GM12878 (cell line): ENCODE measurements at regions not wholly inside any gene's neighbourhood (a gene's known extent, or its start where the extent isn't known, plus 50 kb on each side); places are given as distances from the start of the nearest gene placed in this dataset.

Source experiments
- ATAC-seq: fragments of 200-7000 bp; cut with Tn5 transposase; 3 replicates; pipeline ENCODE4 v1.9.1; 2020; ENCODE audit warnings: mild to moderate bottlenecking, moderate library complexity
- BruUV-seq: library from RNA; stranded (reverse); fragments of 400-500 nt; replicated peaks from 2 replicates; lab custom pipeline; 2021; lab: Mats Ljungman, UMichigan
- CTCF ChIA-PET: fragments of 300-600 bp; sonication (Branson Sonifier 250); formaldehyde crosslinking; extraction: SDS; loops from one replicate; lab custom pipeline; 2021; ENCODE audit warnings: inconsistent platforms; lab: Yijun Ruan, JAX
- POLR2A ChIA-PET: fragments of 350-600 bp; formaldehyde crosslinking; extraction: SDS; loops from one replicate; lab custom pipeline; 2021; ENCODE audit warnings: inconsistent platforms; lab: Charles Lee
- RAD21 ChIA-PET: fragments of 300-600 bp; sonication (Branson Sonifier 250); formaldehyde crosslinking; loops from one replicate; lab custom pipeline; 2023; ENCODE audit warnings: antibody characterized with exemption; ENCODE audit not compliant: unreplicated experiment; lab: Charles Lee
- SMC1A ChIA-PET: fragments of 300-600 bp; sonication (Branson Sonifier 250); formaldehyde crosslinking; loops from one replicate; lab custom pipeline; 2023; ENCODE audit not compliant: unreplicated experiment, uncharacterized antibody; lab: Charles Lee
- DNase-seq: peaks from one replicate; pipeline ENCODE4 v3.0.0-alpha.2; 2011; ENCODE audit warnings: low read depth, low spot score
- FAIRE-seq: peaks from 3 replicates; lab custom pipeline; 2011; peaks lifted over from hg19 to GRCh38; lab: Jason Lieb, UNC
- H2AFZ ChIP-seq: 2 replicates; pipeline ENCODE4 v1.6.0; 2011; ENCODE audit warnings: low read depth, low read length, control low read depth; ENCODE audit not compliant: control insufficient read depth
- H3K27ac ChIP-seq: 2 replicates; pipeline ENCODE4 v1.5.1; 2011; ENCODE audit warnings: control low read depth; ENCODE audit not compliant: control insufficient read depth, insufficient read depth
- H3K27me3 ChIP-seq, 2 experiments: replicated peaks in 1 of 2; 2 replicates each; pipeline versions ENCODE4 v1.6.0 to v1.6.1; 2011; ENCODE audit warnings: low read length in 1 of 2; ENCODE audit not compliant: control insufficient read depth in 2 of 2, insufficient read depth in 2 of 2
- H3K36me3 ChIP-seq, 2 experiments: 2 replicates each; pipeline ENCODE4 v1.5.1; 2011; ENCODE audit warnings: low read length in 1 of 2; ENCODE audit not compliant: control insufficient read depth in 2 of 2, insufficient read depth in 2 of 2
- H3K4me1 ChIP-seq: 2 replicates; pipeline ENCODE4 v1.6.1; 2011; ENCODE audit warnings: mild to moderate bottlenecking, low read length, moderate library complexity, mixed read lengths; ENCODE audit not compliant: control insufficient read depth, insufficient read depth
- H3K4me2 ChIP-seq: 2 replicates; pipeline ENCODE4 v1.6.0; 2011; ENCODE audit warnings: control low read depth; ENCODE audit not compliant: control insufficient read depth, insufficient read depth
- H3K4me3 ChIP-seq: fragments of 200-600 bp; sonication (generic); 2 replicates; pipeline ENCODE4 v1.5.1; 2016
- H3K79me2 ChIP-seq: 2 replicates; pipeline ENCODE4 v1.6.0; 2011; ENCODE audit warnings: low read length; ENCODE audit not compliant: control insufficient read depth, insufficient read depth
- H3K9ac ChIP-seq: 2 replicates; pipeline ENCODE4 v1.8.0; 2011; ENCODE audit warnings: low read length, control low read depth, mixed read lengths; ENCODE audit not compliant: control insufficient read depth, insufficient read depth
- H3K9me3 ChIP-seq: replicated peaks from 3 replicates; pipeline ENCODE4 v1.5.1; 2011; ENCODE audit warnings: mild to moderate bottlenecking, low read length; ENCODE audit not compliant: control insufficient read depth, insufficient read depth
- H4K20me1 ChIP-seq: 2 replicates; pipeline ENCODE4 v1.6.0; 2011; ENCODE audit not compliant: control insufficient read depth, insufficient read depth
- ATF2 ChIP-seq: IDR thresholded peaks from 2 replicates; pipeline ENCODE4 v1.6.1; 2012; ENCODE audit warnings: low read length, inconsistent platforms
- BRCA1 ChIP-seq: IDR thresholded peaks from 2 replicates; pipeline ENCODE4 v1.6.1; 2011; ENCODE audit warnings: low read depth, low read length, improper control_type of control experiment
- CEBPB ChIP-seq, 2 experiments: fragments of 150-350 bp in 1 of 2; IDR thresholded peaks; 2 replicates each; pipeline ENCODE4 v1.6.1; 2012 to 2014; ENCODE audit warnings: low read depth in 2 of 2, low read length in 2 of 2, borderline replicate concordance in 1 of 2, inconsistent platforms in 1 of 2
- IRF5 ChIP-seq: fragments of 450-650 bp; IDR thresholded peaks from 2 replicates; pipeline ENCODE4 v1.6.1; 2017; ENCODE audit warnings: borderline replicate concordance
- MAX ChIP-seq: IDR thresholded peaks from 2 replicates; pipeline ENCODE4 v1.6.1; 2012; ENCODE audit warnings: low read depth, low read length, improper control_type of control experiment
- MEF2B ChIP-seq: fragments of 450-650 bp; IDR thresholded peaks from 2 replicates; pipeline ENCODE4 v1.6.1; 2018; ENCODE audit warnings: mild to moderate bottlenecking, moderate library complexity; ENCODE audit not compliant: partially characterized antibody, poor library complexity, severe bottlenecking
- POU2F2 ChIP-seq: IDR thresholded peaks from 3 replicates; pipeline ENCODE4 v1.6.1; 2011; ENCODE audit warnings: low read depth, mild to moderate bottlenecking, low read length, borderline replicate concordance
- RUNX3 ChIP-seq: IDR thresholded peaks from 2 replicates; pipeline ENCODE4 v1.6.1; 2012; ENCODE audit warnings: low read length, inconsistent platforms
- SKIL ChIP-seq: fragments of 450-650 bp; IDR thresholded peaks from 2 replicates; pipeline ENCODE4 v1.6.1; 2017; ENCODE audit warnings: mild to moderate bottlenecking, low read depth, inconsistent platforms; ENCODE audit not compliant: poor library complexity, severe bottlenecking
- SMC3 ChIP-seq: IDR thresholded peaks from 2 replicates; pipeline ENCODE4 v1.6.1; 2011; ENCODE audit warnings: low read length, improper control_type of control experiment, borderline replicate concordance
- STAT3 ChIP-seq: IDR thresholded peaks from 2 replicates; pipeline ENCODE4 v1.6.1; 2011; ENCODE audit warnings: low read depth, low read length, improper control_type of control experiment
- TCF7 ChIP-seq: IDR thresholded peaks from 2 replicates; pipeline ENCODE4 v1.6.1; 2014; ENCODE audit warnings: antibody characterized with exemption, borderline replicate concordance
- YY1 ChIP-seq: IDR thresholded peaks from 2 replicates; pipeline ENCODE4 v1.6.1; 2011; ENCODE audit warnings: low read depth, mild to moderate bottlenecking, low read length
- ZBED1 ChIP-seq: IDR thresholded peaks from 2 replicates; pipeline ENCODE4 v1.6.1; 2016; ENCODE audit warnings: borderline replicate concordance
- WGBS: methylation state at CpG from one replicate; pipeline ENCODE4 v1.1.6; 2016; ENCODE audit warnings: low lambda C conversion rate; ENCODE audit not compliant: insufficient replicate concordance, insufficient coverage; ENCODE audit errors: missing lambda C conversion rate; 5-methylcytosine and 5-hydroxymethylcytosine counted together
- in situ Hi-C: fragments of 300-500 bp; cut with MboI; formaldehyde crosslinking; loops from 9 replicates; pipeline ENCODE4 v1.14.3; 2018; ENCODE audit warnings: mixed read lengths
- intact Hi-C: fragments of 100-400 bp; cut with micrococcal nuclease; formaldehyde crosslinking; loops from one replicate; pipeline ENCODE4 v1.14.2; 2022; ENCODE audit not compliant: unreplicated experiment

- Histone ChIP-seq H3K36me3 (no peaks in the 10 kb centered on the region), H4K20me1 (no peaks in the 10 kb centered on the region), H2AFZ (no peak overlapping the region), H3K27me3 (no peaks in the 10 kb centered on the region), H3K79me2 (no peaks in the 10 kb centered on the region), H3K27ac (no peak overlapping the region), H3K4me3 (no peak overlapping the region), H3K4me2 (no peak overlapping the region), H3K4me1 (no peaks in the 10 kb centered on the region), H3K9me3 (no peaks in the 10 kb centered on the region), H3K9ac (no peak overlapping the region)
- no TSS peak for BruUV-seq
- no peak for ATAC-seq
- ChIA-PET POLR2A (no interaction called here), CTCF (interaction anchor here (1.1 to 1.3 kb wide), 2 partner anchors 12 to 50 kb away, joined by 3 read pairs; no protein-coding TSS in a partner anchor), SMC1A (interaction anchor here (1.0 to 1.2 kb wide), 3 partner anchors 13 to 16 kb away, joined by 3 to 4 read pairs (median 3); no protein-coding TSS in a partner anchor), RAD21 (no interaction called here)
- no peak for FAIRE-seq
- 26% methylated on average over 4 of the region's 4 CpGs for WGBS
- intact Hi-C loops = no loop called here
- TF ChIP-seq TCF7 = no peak
- TF ChIP-seq YY1 = no peak
- no peak for TF ChIP-seq ZBED1
- no peak for TF ChIP-seq RUNX3
- TF ChIP-seq SMC3 = no peak
- no peak for TF ChIP-seq SKIL
- TF ChIP-seq POU2F2 = no peak
- TF ChIP-seq MAX = no peak
- no peak for TF ChIP-seq CEBPB (IDR thresholded peaks at IDR 0.05; ENCODE audit: borderline replicate concordance in 1 of 2, low read depth in 2 of 2, low read length in 2 of 2)
- no peak for TF ChIP-seq STAT3
- no peak for TF ChIP-seq BRCA1
- no peak for TF ChIP-seq ATF2
- no peak for TF ChIP-seq MEF2B
- TF ChIP-seq IRF5 = no peak
- in situ Hi-C loops = no loop called here
- DNase-seq = no peak
These were observed 238.0 kb upstream of the ACTBL2 start for GRCh38 chr5:57720656-57721055.
